ENCODE measurements at regions not wholly inside any gene's neighbourhood (a gene's known extent, or its start where the extent isn't known, plus 50 kb on each side); places are given as distances from the start of the nearest gene placed in this dataset.
"Not testable (repeated sequence)": the region's sequence is repeated elsewhere in the genome, so short reads cannot be mapped to it uniquely, and the experiment has no call there.

GRCh38 chr5:50553560-50553984, 112.5 kb upstream of the EMB start:
- DNase-seq (ENCODE audit: low spot score): no peak

GRCh38 chr5:50558640-50559039, 107.8 kb upstream of the PARP8 start:
- DNase-seq (ENCODE audit: low spot score); in situ Hi-C loops (cut with MboI; ENCODE audit: low sequenced_read_pairs, unreplicated experiment): not testable (repeated sequence)

More at GRCh38 chr5:50553560-50553984, 112.5 kb upstream of the EMB start:
- TF ChIP-seq, protein P1, sequence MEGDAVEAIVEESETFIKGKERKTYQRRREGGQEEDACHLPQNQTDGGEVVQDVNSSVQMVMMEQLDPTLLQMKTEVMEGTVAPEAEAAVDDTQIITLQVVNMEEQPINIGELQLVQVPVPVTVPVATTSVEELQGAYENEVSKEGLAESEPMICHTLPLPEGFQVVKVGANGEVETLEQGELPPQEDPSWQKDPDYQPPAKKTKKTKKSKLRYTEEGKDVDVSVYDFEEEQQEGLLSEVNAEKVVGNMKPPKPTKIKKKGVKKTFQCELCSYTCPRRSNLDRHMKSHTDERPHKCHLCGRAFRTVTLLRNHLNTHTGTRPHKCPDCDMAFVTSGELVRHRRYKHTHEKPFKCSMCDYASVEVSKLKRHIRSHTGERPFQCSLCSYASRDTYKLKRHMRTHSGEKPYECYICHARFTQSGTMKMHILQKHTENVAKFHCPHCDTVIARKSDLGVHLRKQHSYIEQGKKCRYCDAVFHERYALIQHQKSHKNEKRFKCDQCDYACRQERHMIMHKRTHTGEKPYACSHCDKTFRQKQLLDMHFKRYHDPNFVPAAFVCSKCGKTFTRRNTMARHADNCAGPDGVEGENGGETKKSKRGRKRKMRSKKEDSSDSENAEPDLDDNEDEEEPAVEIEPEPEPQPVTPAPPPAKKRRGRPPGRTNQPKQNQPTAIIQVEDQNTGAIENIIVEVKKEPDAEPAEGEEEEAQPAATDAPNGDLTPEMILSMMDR (IDR thresholded peaks at IDR 0.05; ENCODE audit: borderline replicate concordance, control extremely low read depth, extremely low read depth, insufficient read depth, missing control alignments): no peak
- in situ Hi-C loops (cut with MboI; ENCODE audit: low sequenced_read_pairs, unreplicated experiment): no loop called here

DNA sequence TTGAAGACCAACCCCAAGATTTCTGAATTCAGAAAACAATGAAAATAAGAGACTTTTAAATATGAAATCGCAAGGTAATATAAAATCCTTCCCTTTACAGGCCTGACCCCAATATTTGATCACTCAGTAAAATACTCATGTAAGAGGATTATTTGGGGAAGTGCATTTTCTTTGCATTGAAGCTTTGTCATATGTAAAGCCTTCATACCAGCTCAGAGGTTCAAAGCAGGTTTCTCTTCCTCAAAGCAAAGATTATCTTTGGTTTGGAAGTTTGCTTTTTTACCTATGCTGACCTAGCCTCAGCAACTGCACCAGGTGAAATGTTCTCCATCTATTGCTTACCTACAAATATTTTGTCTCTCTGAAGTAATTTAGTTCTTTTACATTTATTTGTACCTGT, 106.5 kb upstream of the PARP8 start:
- no peak for DNase-seq (ENCODE audit: low spot score)
- in situ Hi-C loops (cut with MboI; ENCODE audit: low sequenced_read_pairs, unreplicated experiment): no loop called here
- TF ChIP-seq, protein P1 (IDR thresholded peaks at IDR 0.05; ENCODE audit: borderline replicate concordance, control extremely low read depth, extremely low read depth, insufficient read depth, missing control alignments): no peak

DNA sequence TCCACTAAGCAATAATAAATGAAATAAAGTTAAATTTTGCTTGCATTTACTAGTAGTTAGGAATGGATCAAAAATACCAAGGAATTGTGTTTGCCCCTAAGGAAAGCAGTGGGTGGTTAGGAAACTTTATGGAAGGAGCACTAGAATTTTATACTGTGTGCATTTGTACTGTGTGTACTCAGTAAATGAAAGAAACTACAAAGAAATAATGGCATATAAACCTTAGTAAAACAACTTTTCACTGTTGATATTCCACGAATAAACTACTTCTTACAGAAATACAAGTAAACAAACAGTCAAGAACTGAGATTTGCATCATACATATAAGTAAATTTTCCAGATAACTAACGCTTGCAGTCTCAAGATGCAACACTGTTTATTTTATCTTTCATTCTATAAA, 103.7 kb upstream of the PARP8 start:
- TF ChIP-seq, protein P1 (IDR thresholded peaks at IDR 0.05; ENCODE audit: borderline replicate concordance, control extremely low read depth, extremely low read depth, insufficient read depth, missing control alignments): no peak

GRCh38 chr5:50564079-50564478, 102.4 kb upstream of the PARP8 start:
- peak; percentile 10 for DNase-seq (ENCODE audit: low spot score)
- in situ Hi-C loops (cut with MboI; ENCODE audit: low sequenced_read_pairs, unreplicated experiment): no loop called here
- TF ChIP-seq, protein P1 (IDR thresholded peaks at IDR 0.05; ENCODE audit: borderline replicate concordance, control extremely low read depth, extremely low read depth, insufficient read depth, missing control alignments): no peak

More for the DNA sequence above, 103.7 kb upstream of the PARP8 start:
- DNase-seq (ENCODE audit: low spot score): no peak
- in situ Hi-C loops (cut with MboI; ENCODE audit: low sequenced_read_pairs, unreplicated experiment): no loop called here

DNA sequence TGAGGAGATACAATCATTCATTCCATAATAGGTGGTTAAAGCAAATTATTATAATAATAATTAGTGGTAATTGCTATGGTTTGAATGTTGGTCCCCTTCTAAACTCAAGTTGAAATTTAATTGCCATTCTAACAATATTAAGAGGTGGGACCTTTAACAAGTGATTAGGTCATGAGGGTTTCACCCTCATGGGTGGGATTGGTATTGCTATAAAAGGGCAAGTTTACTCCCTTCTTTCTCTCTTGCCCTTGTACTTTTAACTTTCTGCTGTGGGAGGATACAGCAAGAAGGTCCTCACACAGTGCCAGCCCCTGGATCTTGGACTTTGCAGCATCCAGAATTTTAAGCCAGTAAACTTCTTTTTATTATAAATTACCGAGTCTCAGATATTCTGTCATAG, 101.9 kb upstream of the PARP8 start:
- in situ Hi-C loops (cut with MboI; ENCODE audit: low sequenced_read_pairs, unreplicated experiment): no loop called here
- TF ChIP-seq, protein P1 (IDR thresholded peaks at IDR 0.05; ENCODE audit: borderline replicate concordance, control extremely low read depth, extremely low read depth, insufficient read depth, missing control alignments): no peak
- DNase-seq (ENCODE audit: low spot score): no peak

DNA sequence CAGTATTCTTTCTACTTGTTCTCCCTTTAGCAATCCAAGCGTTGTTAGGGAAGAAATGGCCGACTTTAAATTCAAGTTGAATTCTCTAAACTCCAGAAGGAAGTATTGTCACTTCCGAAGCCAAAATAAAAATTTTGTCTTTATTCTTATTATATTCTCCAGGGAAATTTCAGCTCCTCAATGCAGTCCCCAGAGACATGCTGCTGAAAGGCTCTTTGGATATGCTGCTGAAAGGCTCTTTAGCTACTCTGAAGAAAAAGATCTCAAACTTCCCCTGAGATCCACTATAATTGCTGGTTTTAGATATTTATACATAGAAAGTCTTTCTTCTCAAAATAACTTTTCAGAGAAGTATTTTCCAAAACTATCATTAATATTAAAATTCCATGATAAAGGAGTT, 92.3 kb upstream of the PARP8 start:
- TF ChIP-seq, protein P1 (IDR thresholded peaks at IDR 0.05; ENCODE audit: borderline replicate concordance, control extremely low read depth, extremely low read depth, insufficient read depth, missing control alignments): no peak
- DNase-seq (ENCODE audit: low spot score): no peak
- in situ Hi-C loops (cut with MboI; ENCODE audit: low sequenced_read_pairs, unreplicated experiment): no loop called here
